ENCODE measurements at regions not wholly inside any gene's neighbourhood (a gene's known extent, or its start where the extent isn't known, plus 50 kb on each side); places are given as distances from the start of the nearest gene placed in this dataset.

- Histone ChIP-seq H3K4me3 (ENCODE audit: low read depth, low read length, poor library complexity, severe bottlenecking) (no peak overlapping the region), H3K4me2 (ENCODE audit: low read length) (no peak overlapping the region), H2AFZ (ENCODE audit: low read length) (no peak overlapping the region), H3K36me3 (ENCODE audit: insufficient read depth, low read length) (no peaks in the 10 kb centered on the region), H4K20me1 (ENCODE audit: insufficient read depth, low read length) (no peaks in the 10 kb centered on the region), H3K9me2 (ENCODE audit: insufficient read depth, low read length) (no peaks in the 10 kb centered on the region), H3K27ac (ENCODE audit: low read depth, low read length, poor library complexity, severe bottlenecking) (no peak overlapping the region), H3K79me2 (ENCODE audit: insufficient read depth, low read depth, low read length) (no peaks in the 10 kb centered on the region), H3K4me1 (ENCODE audit: insufficient read depth, low read length, poor library complexity, severe bottlenecking) (no peaks in the 10 kb centered on the region), H3K9me3 (ENCODE audit: low read length) (no peaks in the 10 kb centered on the region)
- intact Hi-C loops (cut with micrococcal nuclease; ENCODE audit: unreplicated experiment), result no loop called here
- no TSS peak for BruUV-seq (replicated peaks)
- ChIA-PET CTCF (ENCODE audit: unreplicated experiment) (no interaction called here), POLR2A (no interaction called here)
- no peak for DNase-seq (ENCODE audit: low spot score)
- no peak for TF ChIP-seq CTCF (conservative IDR thresholded peaks at IDR 0.05; ENCODE audit: low read length)
- no peak for TF ChIP-seq EZH2phosphoT487 (IDR thresholded peaks at IDR 0.05; ENCODE audit: borderline replicate concordance, low read depth, low read length)
These were observed 359.9 kb downstream of the CASP12 start for GRCh38 chr11:104538313-104538712.

DNA sequence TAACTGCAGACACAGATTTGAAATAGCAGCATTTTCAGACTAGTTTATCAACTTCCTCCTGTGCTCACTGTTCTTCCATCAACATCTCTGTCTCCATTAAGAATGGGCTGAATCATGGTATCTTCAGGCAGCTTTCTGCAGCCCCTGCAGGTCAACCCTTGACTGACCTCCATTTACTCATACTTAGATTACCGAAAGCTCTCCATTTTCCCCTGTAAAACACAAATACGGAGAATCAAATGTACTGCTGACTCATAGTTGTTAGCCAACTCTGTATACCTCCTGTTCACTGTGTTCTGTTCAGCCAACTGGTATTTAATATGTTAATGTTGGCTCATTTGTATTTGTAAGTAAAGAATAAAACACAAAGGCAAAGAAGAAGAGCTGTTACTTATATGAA, 364.0 kb downstream of the CASP12 start:
- CTCF ChIA-PET (ENCODE audit: unreplicated experiment), result no interaction called here
- intact Hi-C loops (cut with micrococcal nuclease; ENCODE audit: unreplicated experiment), result no loop called here

GRCh38 chr11:104531894-104532293, 366.4 kb downstream of the CASP12 start:
- ChIA-PET CTCF (ENCODE audit: unreplicated experiment) (no interaction called here), POLR2A (no interaction called here)
- no peaks in the 10 kb centered on the region for H3K9me2 ChIP-seq (ENCODE audit: insufficient read depth, low read length)
- H2AFZ ChIP-seq (ENCODE audit: low read length), result no peak overlapping the region
- H3K4me3 ChIP-seq (ENCODE audit: low read depth, low read length, poor library complexity, severe bottlenecking), result no peak overlapping the region
- no peaks in the 10 kb centered on the region for H3K36me3 ChIP-seq (ENCODE audit: insufficient read depth, low read length)
- H3K4me2 ChIP-seq (ENCODE audit: low read length), result no peak overlapping the region
- H4K20me1 ChIP-seq (ENCODE audit: insufficient read depth, low read length), result no peaks in the 10 kb centered on the region
- TF ChIP-seq EZH2phosphoT487 (IDR thresholded peaks at IDR 0.05; ENCODE audit: borderline replicate concordance, low read depth, low read length) (no peak), CTCF (conservative IDR thresholded peaks at IDR 0.05; ENCODE audit: low read length) (no peak)
- no TSS peak for BruUV-seq (replicated peaks)
- H3K79me2 ChIP-seq (ENCODE audit: insufficient read depth, low read depth, low read length), result no peaks in the 10 kb centered on the region
- H3K27ac ChIP-seq (ENCODE audit: low read depth, low read length, poor library complexity, severe bottlenecking), result no peak overlapping the region
- intact Hi-C loops (cut with micrococcal nuclease; ENCODE audit: unreplicated experiment), result no loop called here
- H3K4me1 ChIP-seq (ENCODE audit: insufficient read depth, low read length, poor library complexity, severe bottlenecking), result no peaks in the 10 kb centered on the region
- no peaks in the 10 kb centered on the region for H3K9me3 ChIP-seq (ENCODE audit: low read length)
- no peak for DNase-seq (ENCODE audit: low spot score)

More for the DNA sequence above, 364.0 kb downstream of the CASP12 start:
- no peaks in the 10 kb centered on the region for H3K36me3 ChIP-seq (ENCODE audit: insufficient read depth, low read length)
- TF ChIP-seq EZH2phosphoT487 (IDR thresholded peaks at IDR 0.05; ENCODE audit: borderline replicate concordance, low read depth, low read length) (no peak), CTCF (conservative IDR thresholded peaks at IDR 0.05; ENCODE audit: low read length) (no peak)
- no peaks in the 10 kb centered on the region for H3K79me2 ChIP-seq (ENCODE audit: insufficient read depth, low read depth, low read length)
- H2AFZ ChIP-seq (ENCODE audit: low read length), result no peak overlapping the region
- POLR2A ChIA-PET, result interaction anchor here (0.5 to 1.5 kb wide), 4 partner anchors 10 to 683 kb away, joined by 3 read pairs; no protein-coding TSS in a partner anchor
- H3K27ac ChIP-seq (ENCODE audit: low read depth, low read length, poor library complexity, severe bottlenecking), result no peak overlapping the region
- H3K9me2 ChIP-seq (ENCODE audit: insufficient read depth, low read length), result no peaks in the 10 kb centered on the region
- no peak overlapping the region for H3K4me2 ChIP-seq (ENCODE audit: low read length)
- BruUV-seq (replicated peaks), result no TSS peak
- DNase-seq (ENCODE audit: low spot score), result no peak
- no peaks in the 10 kb centered on the region for H3K4me1 ChIP-seq (ENCODE audit: insufficient read depth, low read length, poor library complexity, severe bottlenecking)
- H4K20me1 ChIP-seq (ENCODE audit: insufficient read depth, low read length), result no peaks in the 10 kb centered on the region
- no peaks in the 10 kb centered on the region for H3K9me3 ChIP-seq (ENCODE audit: low read length)
- H3K4me3 ChIP-seq (ENCODE audit: low read depth, low read length, poor library complexity, severe bottlenecking), result no peak overlapping the region
